ENCODE measurements at regions not wholly inside any gene's neighbourhood (a gene's known extent, or its start where the extent isn't known, plus 50 kb on each side); places are given as distances from the start of the nearest gene placed in this dataset.

DNA sequence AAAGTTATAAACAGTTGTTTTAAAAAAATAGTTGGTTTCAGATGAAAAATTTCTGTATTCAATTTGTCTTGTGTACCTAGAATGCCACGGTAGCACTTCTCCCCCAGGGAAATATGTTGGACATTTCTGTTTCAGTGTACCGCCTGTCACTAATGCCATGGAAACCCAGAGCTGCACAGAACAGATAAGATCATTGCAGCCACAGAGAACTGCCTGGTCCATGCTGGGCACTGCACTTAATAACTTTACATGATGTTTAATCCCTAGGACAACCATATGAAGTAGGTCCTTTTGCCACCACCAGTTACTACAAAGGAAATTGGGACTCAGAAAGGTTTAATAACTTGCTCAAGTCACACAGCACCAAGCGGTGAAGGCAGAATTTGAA, 253.4 kb upstream of the SRRM4 start:
- Histone ChIP-seq H3K36me3 (no peaks in the 10 kb centered on the region), H3K9me3 (peaks cover 0 to 10% (median 2%) of the 10 kb centered on the region in 4 donors), H3K4me1 (no peaks in the 10 kb centered on the region), H3K4me3 (no peak overlapping the region), H3K27ac (replicated peaks in 1 of 4) (no peak overlapping the region), H3K27me3 (no peaks in the 10 kb centered on the region)
- TF ChIP-seq EP300 (IDR thresholded peaks at IDR 0.05): no peak
- TF ChIP-seq POLR2A (IDR thresholded peaks at IDR 0.05; ENCODE audit: low read depth): no peak
- TF ChIP-seq, protein P1, sequence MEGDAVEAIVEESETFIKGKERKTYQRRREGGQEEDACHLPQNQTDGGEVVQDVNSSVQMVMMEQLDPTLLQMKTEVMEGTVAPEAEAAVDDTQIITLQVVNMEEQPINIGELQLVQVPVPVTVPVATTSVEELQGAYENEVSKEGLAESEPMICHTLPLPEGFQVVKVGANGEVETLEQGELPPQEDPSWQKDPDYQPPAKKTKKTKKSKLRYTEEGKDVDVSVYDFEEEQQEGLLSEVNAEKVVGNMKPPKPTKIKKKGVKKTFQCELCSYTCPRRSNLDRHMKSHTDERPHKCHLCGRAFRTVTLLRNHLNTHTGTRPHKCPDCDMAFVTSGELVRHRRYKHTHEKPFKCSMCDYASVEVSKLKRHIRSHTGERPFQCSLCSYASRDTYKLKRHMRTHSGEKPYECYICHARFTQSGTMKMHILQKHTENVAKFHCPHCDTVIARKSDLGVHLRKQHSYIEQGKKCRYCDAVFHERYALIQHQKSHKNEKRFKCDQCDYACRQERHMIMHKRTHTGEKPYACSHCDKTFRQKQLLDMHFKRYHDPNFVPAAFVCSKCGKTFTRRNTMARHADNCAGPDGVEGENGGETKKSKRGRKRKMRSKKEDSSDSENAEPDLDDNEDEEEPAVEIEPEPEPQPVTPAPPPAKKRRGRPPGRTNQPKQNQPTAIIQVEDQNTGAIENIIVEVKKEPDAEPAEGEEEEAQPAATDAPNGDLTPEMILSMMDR (IDR thresholded peaks at IDR 0.05): no peak
- TF ChIP-seq POLR2AphosphoS5 (IDR thresholded peaks at IDR 0.05): no peak
- DNase-seq (ENCODE audit: extremely low spot score): no peak
- 88% methylated on average over 3 of the region's 3 CpGs for WGBS
- intact Hi-C loops (cut with DNase I): no loop called here

- peaks cover 0 to 3% (median 0%) of the 10 kb centered on the region in 4 donors for H3K9me3 ChIP-seq
- H3K27me3 ChIP-seq: no peaks in the 10 kb centered on the region
- H3K27ac ChIP-seq (replicated peaks in 1 of 4): no peak overlapping the region
- no peak overlapping the region for H3K4me3 ChIP-seq
- H3K4me1 ChIP-seq: no peaks in the 10 kb centered on the region
- no peak for DNase-seq (ENCODE audit: extremely low spot score)
- intact Hi-C loops (cut with DNase I): no loop called here
- no peaks in the 10 kb centered on the region for H3K36me3 ChIP-seq
- TF ChIP-seq EP300 (IDR thresholded peaks at IDR 0.05) (no peak), POLR2A (IDR thresholded peaks at IDR 0.05; ENCODE audit: low read depth) (no peak), POLR2AphosphoS5 (IDR thresholded peaks at IDR 0.05) (no peak)
- TF ChIP-seq, protein P1 (IDR thresholded peaks at IDR 0.05): no peak
- WGBS: 64% methylated on average over 7 of the region's 7 CpGs
Observed at GRCh38 chr12:118734266-118734665, 247.1 kb upstream of the SRRM4 start.

DNA sequence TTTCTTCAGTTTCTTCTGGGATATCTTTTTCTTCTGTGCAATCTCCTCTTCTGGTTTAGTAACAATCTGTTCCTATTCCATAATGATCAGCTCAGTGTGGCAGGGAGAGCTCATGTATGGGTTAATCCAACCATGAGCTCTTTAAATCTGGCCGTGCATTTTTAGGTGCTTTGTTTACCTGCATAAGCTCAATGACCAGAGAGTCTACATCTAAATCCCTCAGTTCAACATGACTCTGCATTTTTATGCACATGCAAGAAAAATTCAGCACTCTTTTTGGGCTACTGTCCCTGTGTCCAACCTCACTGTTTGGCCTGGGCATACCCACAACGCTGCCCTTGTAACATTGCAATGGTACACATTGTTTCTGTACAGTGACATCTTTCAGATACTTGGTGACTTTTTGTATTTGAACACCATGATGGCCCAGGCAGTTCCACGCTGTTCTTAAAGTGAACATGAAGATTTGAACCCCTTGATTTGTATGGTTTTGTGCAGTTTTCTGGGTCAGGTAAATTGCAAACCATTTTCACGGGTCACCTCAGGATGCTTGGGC, 243.3 kb upstream of the SRRM4 start:
- no peak overlapping the region for H3K4me3 ChIP-seq
- H3K4me1 ChIP-seq: no peaks in the 10 kb centered on the region
- H3K27ac ChIP-seq (replicated peaks in 1 of 4): no peak overlapping the region
- no peaks in the 10 kb centered on the region for H3K36me3 ChIP-seq
- WGBS: 77% methylated on average over 4 of the region's 4 CpGs
- no peak for DNase-seq (ENCODE audit: extremely low spot score)
- peaks cover 0 to 6% (median 0%) of the 10 kb centered on the region in 4 donors for H3K27me3 ChIP-seq
- intact Hi-C loops (cut with DNase I): no loop called here
- TF ChIP-seq, protein P1 (IDR thresholded peaks at IDR 0.05): no peak
- TF ChIP-seq EP300 (IDR thresholded peaks at IDR 0.05): no peak
- TF ChIP-seq POLR2A (IDR thresholded peaks at IDR 0.05; ENCODE audit: low read depth): no peak
- no peak for TF ChIP-seq POLR2AphosphoS5 (IDR thresholded peaks at IDR 0.05)
- H3K9me3 ChIP-seq: no peaks in the 10 kb centered on the region

- H3K9me3 ChIP-seq: no peaks in the 10 kb centered on the region
- intact Hi-C loops (cut with DNase I): no loop called here
- H3K4me1 ChIP-seq: no peaks in the 10 kb centered on the region
- DNase-seq (ENCODE audit: extremely low spot score): no peak
- TF ChIP-seq, protein P1 (IDR thresholded peaks at IDR 0.05): no peak
- no peak for TF ChIP-seq POLR2A (IDR thresholded peaks at IDR 0.05; ENCODE audit: low read depth)
- no peak for TF ChIP-seq EP300 (IDR thresholded peaks at IDR 0.05)
- no peak for TF ChIP-seq POLR2AphosphoS5 (IDR thresholded peaks at IDR 0.05)
- no peak overlapping the region for H3K4me3 ChIP-seq
- H3K36me3 ChIP-seq: no peaks in the 10 kb centered on the region
- peaks cover 0 to 6% (median 0%) of the 10 kb centered on the region in 4 donors for H3K27me3 ChIP-seq
- H3K27ac ChIP-seq (replicated peaks in 1 of 4): no peak overlapping the region
Observed at GRCh38 chr12:118741194-118741593, 240.1 kb upstream of the SRRM4 start.

- no peak for DNase-seq (ENCODE audit: extremely low spot score)
- no peaks in the 10 kb centered on the region for H3K36me3 ChIP-seq
- no peaks in the 10 kb centered on the region for H3K9me3 ChIP-seq
- no peaks in the 10 kb centered on the region for H3K4me1 ChIP-seq
- H3K4me3 ChIP-seq: no peak overlapping the region
- H3K27ac ChIP-seq (replicated peaks in 1 of 4): no peak overlapping the region
- TF ChIP-seq POLR2A (IDR thresholded peaks at IDR 0.05; ENCODE audit: low read depth) (no peak), EP300 (IDR thresholded peaks at IDR 0.05) (no peak), POLR2AphosphoS5 (IDR thresholded peaks at IDR 0.05) (no peak)
- TF ChIP-seq, protein P1 (IDR thresholded peaks at IDR 0.05): no peak
- WGBS: 73% methylated on average over 3 of the region's 3 CpGs
- H3K27me3 ChIP-seq: peaks cover 0 to 6% (median 0%) of the 10 kb centered on the region in 4 donors
- intact Hi-C loops (cut with DNase I): no loop called here
Observed at GRCh38 chr12:118742431-118742830, 238.9 kb upstream of the SRRM4 start.
